HUES64 (cell line): ENCODE measurements at regions not wholly inside any gene's neighbourhood (a gene's known extent, or its start where the extent isn't known, plus 50 kb on each side); places are given as distances from the start of the nearest gene placed in this dataset.

Experiments used
- H3K27ac ChIP-seq: 2 replicates; pipeline ENCODE4 v1.7.0; 2013; ENCODE audit warnings: low read depth, low read length, inconsistent platforms
- H3K27me3 ChIP-seq: 2 replicates; pipeline ENCODE4 v1.6.1; 2013; ENCODE audit warnings: mild to moderate bottlenecking, low read length; ENCODE audit not compliant: insufficient read depth
- H3K36me3 ChIP-seq: 2 replicates; pipeline ENCODE4 v1.6.1; 2013; ENCODE audit warnings: mild to moderate bottlenecking, low read length; ENCODE audit not compliant: insufficient read depth
- H3K4me1 ChIP-seq: 2 replicates; pipeline ENCODE4 v1.6.1; 2013; ENCODE audit warnings: mild to moderate bottlenecking, low read length, moderate library complexity; ENCODE audit not compliant: insufficient read depth
- H3K4me3 ChIP-seq: 2 replicates; pipeline ENCODE4 v1.5.1; 2013; ENCODE audit warnings: mild to moderate bottlenecking, low read length, moderate library complexity
- H3K9ac ChIP-seq: 2 replicates; pipeline ENCODE4 v1.6.1; 2013; ENCODE audit warnings: mild to moderate bottlenecking, low read depth, low read length
- H3K9me3 ChIP-seq: 2 replicates; pipeline ENCODE4 v1.6.1; 2013; ENCODE audit warnings: low read depth, low read length; ENCODE audit not compliant: insufficient read depth
- WGBS: fragments of 150-250, 120-280 bp; methylation state at CpG from one replicate; pipeline ENCODE4 v1.1.7; 2013; ENCODE audit warnings: missing lambda C conversion rate; 5-methylcytosine and 5-hydroxymethylcytosine counted together

GRCh38 chr10:44858988-44859387, 52.1 kb upstream of the TMEM72 start:
- Histone ChIP-seq H3K27ac (no peak overlapping the region), H3K9me3 (no peaks in the 10 kb centered on the region), H3K4me3 (no peak overlapping the region), H3K27me3 (peaks cover 15% of the 10 kb centered on the region), H3K36me3 (no peaks in the 10 kb centered on the region), H3K4me1 (peaks cover 16% of the 10 kb centered on the region), H3K9ac (no peak overlapping the region)

- peaks cover 22% of the 10 kb centered on the region for H3K27me3 ChIP-seq
- 93% methylated on average over 13 of the region's 13 CpGs for WGBS
- H3K36me3 ChIP-seq = no peaks in the 10 kb centered on the region
- H3K9ac ChIP-seq = no peak overlapping the region
- H3K4me1 ChIP-seq = peaks cover 16% of the 10 kb centered on the region
- no peak overlapping the region for H3K4me3 ChIP-seq
- H3K27ac ChIP-seq = no peak overlapping the region
- H3K9me3 ChIP-seq = no peaks in the 10 kb centered on the region
These were observed 51.4 kb upstream of the TMEM72 start for GRCh38 chr10:44859546-44860285.

GRCh38 chr10:44860811-44861736, 50.1 kb upstream of the TMEM72 start:
- 82% methylated on average over 10 of the region's 10 CpGs for WGBS

More at GRCh38 chr10:44860811-44861736, 50.1 kb upstream of the TMEM72 start:
- Histone ChIP-seq H3K9ac (no peak overlapping the region), H3K4me3 (no peak overlapping the region), H3K36me3 (no peaks in the 10 kb centered on the region), H3K27ac (no peak overlapping the region), H3K27me3 (peaks cover 30% of the 10 kb centered on the region), H3K9me3 (no peaks in the 10 kb centered on the region), H3K4me1 (peaks cover 16% of the 10 kb centered on the region)
